Myocyte (in vitro differentiated cells): ENCODE measurements at regions not wholly inside any gene's neighbourhood (a gene's known extent, or its start where the extent isn't known, plus 50 kb on each side); places are given as distances from the start of the nearest gene placed in this dataset.
A peak's percentile ranks its signal among the peaks of the same experiment; 100 is the strongest.
"Not testable (repeated sequence)": the region's sequence is repeated elsewhere in the genome, so short reads cannot be mapped to it uniquely, and the experiment has no call there.

Experiments used
- DNase-seq: peaks from one replicate; pipeline ENCODE4 v3.0.0-alpha.2; 2012; ENCODE audit warnings: low read depth

DNA sequence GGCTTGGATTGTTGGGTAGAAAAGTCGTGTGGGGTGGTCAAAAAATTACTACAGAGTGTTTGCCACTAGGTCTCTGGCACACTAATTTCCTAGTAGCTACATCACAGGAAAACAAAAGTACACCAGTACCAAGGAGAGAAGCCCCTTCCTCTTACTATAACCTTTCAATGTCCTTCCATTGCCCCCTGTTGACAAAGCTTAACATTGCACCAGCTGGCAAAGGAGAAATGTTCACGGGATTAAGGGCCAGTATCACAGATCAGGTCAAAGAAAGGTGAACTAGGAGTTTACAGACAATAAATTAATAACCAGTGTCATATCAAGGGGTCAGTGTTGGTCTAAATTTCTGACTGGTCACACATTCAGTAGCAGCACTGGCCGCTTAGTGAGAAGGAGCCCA, 1139.6 kb upstream of the FAM98A start:
- DNase-seq = no peak

- no peak for DNase-seq
Observed at GRCh38 chr2:34737146-34737545, 1138.0 kb upstream of the FAM98A start.

DNA sequence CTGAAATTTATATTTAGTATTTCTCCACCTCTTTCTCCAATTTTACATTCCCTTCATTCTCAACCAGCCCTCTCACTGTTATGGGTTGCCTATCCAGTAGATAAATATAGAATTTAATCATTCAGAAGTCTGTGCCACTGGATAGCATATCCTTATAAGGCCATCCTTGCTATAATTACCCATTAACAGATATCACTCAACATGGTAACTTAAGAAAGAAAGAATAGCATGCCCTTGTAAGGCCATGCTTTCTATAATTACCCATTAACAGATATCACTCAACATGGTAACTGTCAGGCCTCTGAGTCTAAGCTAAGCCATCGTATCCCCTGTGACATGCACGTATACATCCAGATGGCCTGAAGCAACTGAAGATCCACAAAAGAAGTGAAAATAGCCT, 1137.4 kb upstream of the FAM98A start:
- DNase-seq = no peak

- no peak for DNase-seq
Observed at GRCh38 chr2:34734662-34735061, 1135.6 kb upstream of the FAM98A start.

DNA sequence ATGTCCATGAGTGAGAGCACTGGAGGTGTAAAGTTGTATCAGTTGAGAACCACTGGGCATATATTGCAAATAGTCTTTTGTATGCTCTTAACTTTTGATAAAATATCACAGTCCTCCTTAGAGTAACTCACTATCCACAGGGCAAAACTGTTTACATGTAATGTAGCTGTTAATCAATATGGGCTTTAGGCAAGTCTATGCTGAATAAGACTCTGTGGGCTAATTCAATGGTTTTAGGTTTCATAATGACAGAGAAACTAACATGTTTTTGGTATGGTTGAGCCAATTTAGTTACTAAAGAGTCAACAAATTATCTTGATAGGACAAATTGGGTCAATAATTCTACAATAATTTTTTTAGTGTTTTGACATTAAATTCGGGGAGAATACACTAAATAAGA, 1134.9 kb upstream of the FAM98A start:
- DNase-seq = no peak

GRCh38 chr2:34731292-34731691, 1132.2 kb upstream of the FAM98A start:
- DNase-seq = no peak

- DNase-seq = no peak
Observed at GRCh38 chr2:34729845-34730244, 1130.7 kb upstream of the FAM98A start.

DNA sequence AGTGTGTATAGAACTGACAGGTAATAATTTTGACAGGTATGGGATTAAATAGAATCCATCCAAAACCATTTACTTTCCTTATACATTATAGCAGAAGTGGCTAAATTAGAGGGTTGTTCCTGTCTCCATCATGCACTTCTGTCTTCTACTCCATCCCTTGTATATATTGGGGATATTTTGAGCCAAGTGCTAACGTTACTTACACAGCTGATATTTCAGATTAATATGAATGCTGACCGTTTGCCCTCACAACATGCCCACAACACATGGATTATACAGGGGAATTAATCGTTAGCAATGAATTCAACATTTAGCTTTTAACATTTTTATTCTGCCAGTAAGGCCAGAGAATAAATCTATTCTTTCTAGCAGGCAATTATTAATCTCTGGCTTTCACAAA, 1125.0 kb upstream of the FAM98A start:
- DNase-seq = no peak

- DNase-seq = no peak
Observed at GRCh38 chr2:34723683-34724082, 1124.6 kb upstream of the FAM98A start.

- no peak for DNase-seq
Observed at GRCh38 chr2:34719206-34719605, 1120.1 kb upstream of the FAM98A start.

DNA sequence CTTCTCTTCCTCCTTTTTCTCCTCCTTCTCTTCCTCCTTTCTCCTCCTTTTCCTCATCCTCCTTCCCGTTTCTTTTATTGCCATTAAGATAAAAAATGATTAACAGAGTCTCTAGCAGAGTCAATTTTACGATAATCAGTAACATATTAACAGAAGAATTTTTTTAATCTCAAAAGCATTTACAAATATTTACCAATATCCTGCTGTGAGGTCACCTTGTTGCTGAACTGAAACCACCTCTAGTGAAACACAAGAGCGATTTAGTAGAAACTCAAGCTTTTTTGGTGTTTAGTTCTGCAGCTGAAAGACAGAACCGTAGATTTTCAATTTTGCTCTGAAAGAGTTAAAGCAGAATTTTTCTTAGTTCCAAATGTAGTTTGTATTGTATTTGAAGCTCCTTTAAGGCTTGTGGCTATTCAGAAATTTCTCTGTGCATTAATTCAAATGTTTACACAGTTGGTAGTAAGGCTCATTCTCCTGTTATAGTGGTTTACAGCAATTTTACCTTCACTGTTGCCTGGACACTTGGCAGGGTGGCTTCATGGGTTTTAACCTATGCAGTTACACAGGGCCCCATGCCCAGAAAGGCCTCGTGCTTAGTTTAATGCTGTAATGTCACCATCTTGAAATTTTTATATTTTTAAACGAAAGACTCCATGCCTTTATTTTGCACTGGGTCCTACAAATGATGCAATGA, 1106.6 kb upstream of the FAM98A start:
- no peak for DNase-seq

DNA sequence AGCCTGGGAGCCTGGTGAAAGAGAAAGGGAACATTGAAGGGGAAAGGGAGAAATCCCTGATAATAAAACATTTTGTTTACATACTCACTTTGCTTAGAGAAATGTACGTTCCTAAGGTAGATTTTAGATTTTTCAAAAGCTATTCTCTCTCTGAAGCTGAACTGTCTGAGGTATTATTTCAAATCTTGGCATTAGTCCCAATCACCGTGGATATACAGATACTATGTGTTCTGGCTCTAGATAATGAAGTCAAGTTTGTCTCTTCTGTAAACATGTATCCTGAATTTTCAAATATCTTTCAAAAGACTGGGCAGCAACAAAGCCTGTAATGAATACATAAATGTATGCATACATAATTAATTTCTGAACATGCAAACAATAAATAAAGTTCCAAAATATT, 1104.2 kb upstream of the FAM98A start:
- no peak for DNase-seq

GRCh38 chr2:34702391-34702790, 1103.3 kb upstream of the FAM98A start:
- not testable (repeated sequence) for DNase-seq

- DNase-seq = not testable (repeated sequence)
Observed at GRCh38 chr2:34677591-34677990, 1078.5 kb upstream of the FAM98A start.

- DNase-seq = not testable (repeated sequence)
Observed at GRCh38 chr2:34677119-34677531, 1078.0 kb upstream of the FAM98A start.

DNA sequence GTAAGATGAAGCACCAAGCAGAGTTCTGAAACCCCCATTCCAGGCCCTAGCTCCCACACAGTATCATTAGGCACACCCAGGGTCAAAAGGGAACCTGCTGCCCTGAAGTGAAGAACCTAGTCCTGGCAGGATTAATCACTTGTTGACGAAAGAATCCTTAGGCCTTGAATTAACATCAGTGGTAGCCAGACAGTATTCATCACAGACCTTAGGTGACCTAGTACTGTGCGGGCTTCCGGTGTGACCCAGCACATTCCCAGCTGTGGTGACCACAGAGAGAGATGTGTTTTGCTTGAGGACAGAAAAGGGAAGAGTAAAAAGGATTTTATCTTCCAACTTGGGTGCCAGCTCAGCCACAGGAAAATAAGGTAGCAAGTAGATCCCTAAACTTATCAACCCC, 1071.4 kb upstream of the FAM98A start:
- DNase-seq = no peak

GRCh38 chr2:34666821-34667220, 1067.7 kb upstream of the FAM98A start:
- DNase-seq = no peak

- DNase-seq = no peak
Observed at GRCh38 chr2:34664266-34664665, 1065.2 kb upstream of the FAM98A start.

- DNase-seq = no peak
Observed at GRCh38 chr2:34663314-34663713, 1064.2 kb upstream of the FAM98A start.

DNA sequence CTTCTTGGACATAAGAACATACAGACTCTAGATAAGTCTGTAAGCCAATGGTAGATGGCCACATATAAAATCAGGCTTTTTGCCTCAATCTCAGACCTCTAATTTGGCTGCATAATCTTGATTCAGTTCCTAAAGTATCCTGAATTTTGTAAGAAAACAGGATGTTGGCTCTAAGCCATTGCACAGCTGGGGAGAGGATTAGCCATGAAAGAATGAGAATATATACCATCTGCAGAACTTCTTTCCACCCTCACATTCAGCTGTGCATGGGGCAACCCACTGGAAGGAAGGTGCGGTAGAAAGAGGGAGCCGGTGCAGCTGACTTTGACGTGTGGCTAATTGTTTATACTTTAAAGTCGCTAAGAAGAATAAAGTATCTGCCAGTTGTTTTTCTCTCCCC, 1061.6 kb upstream of the FAM98A start:
- no peak for DNase-seq

GRCh38 chr2:34656632-34657031, 1057.5 kb upstream of the FAM98A start:
- no peak for DNase-seq

DNA sequence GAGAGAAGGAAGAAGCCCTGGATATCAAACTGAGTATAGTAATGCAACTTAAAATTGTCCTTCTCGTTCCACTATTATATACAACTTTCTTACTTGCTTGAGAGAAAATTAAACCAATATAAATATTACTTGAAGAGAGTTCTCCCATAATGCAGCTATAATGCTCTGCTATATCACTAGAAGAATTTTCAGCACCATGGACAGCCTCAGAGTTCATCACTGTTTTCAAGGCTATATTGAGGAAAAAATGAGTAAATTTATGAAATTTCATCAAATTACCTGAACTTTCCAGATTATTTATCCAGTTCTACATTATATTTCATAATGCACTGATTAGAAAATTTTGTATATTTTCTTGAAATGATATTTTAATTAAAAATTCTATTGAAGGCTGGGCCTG, 1053.5 kb upstream of the FAM98A start:
- DNase-seq = peak; percentile 9

DNA sequence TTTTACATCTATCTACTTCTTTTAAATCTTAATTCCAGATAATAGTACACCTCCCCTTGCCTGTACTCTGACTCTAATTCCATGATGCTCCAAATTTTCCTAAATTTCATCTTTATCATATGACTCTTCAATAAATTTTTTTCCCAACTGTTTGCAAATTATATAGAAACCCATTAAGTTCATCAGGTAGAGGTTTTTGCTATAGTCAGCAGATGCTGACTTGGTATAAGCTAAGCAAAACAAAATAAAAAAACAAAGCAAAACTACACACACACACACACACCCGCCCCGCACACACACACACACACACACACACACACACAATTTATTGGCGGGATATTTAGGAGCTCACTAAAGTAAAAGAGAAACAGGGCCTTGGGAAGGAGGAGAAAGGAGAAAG, 1047.8 kb upstream of the FAM98A start:
- no peak for DNase-seq

- DNase-seq = no peak
Observed at GRCh38 chr2:34632327-34632726, 1033.2 kb upstream of the FAM98A start.
